ENCODE measurements at regions not wholly inside any gene's neighbourhood (a gene's known extent, or its start where the extent isn't known, plus 50 kb on each side); places are given as distances from the start of the nearest gene placed in this dataset.

DNA sequence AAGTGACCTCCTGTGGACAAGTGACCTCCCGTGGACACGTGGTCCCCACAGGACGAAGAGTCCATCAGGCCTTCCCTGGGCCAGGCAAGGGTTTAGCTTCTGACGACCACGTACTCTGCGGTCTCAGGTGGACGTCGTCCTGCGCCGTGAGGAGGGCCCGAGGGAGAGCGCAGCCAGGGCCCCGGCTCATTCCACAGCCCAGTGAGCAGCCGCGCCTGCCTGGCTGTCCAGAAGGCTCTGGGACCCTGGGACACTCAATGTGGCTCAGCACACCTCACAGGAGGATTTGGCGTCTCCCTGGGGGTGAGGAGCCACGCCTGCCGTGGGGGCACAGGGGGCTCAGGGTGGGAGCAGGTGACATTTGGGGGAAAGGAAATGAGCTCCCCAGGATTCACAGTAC, 64.4 kb upstream of the CFAP46 start:
- Histone ChIP-seq H3K4me3 (ENCODE audit: low read length) (no peak overlapping the region), H3K27me3 (ENCODE audit: control insufficient read depth in 2 of 2, insufficient read depth in 2 of 2, low read length in 2 of 2) (no peaks in the 10 kb centered on the region), H3K27ac (ENCODE audit: low read depth, low read length) (no peak overlapping the region), H3K9me3 (ENCODE audit: control insufficient read depth in 2 of 3, low read length in 3 of 3) (no peaks in the 10 kb centered on the region), H3K36me3 (ENCODE audit: control insufficient read depth in 2 of 3, insufficient read depth in 3 of 3, low read length in 3 of 3) (no peaks in the 10 kb centered on the region), H3K4me1 (ENCODE audit: control insufficient read depth in 2 of 2, insufficient read depth in 2 of 2, low read length in 2 of 2) (no peaks in the 10 kb centered on the region)
- no peak overlapping the region for H3K27ac Mint-ChIP-seq
- no peaks in the 10 kb centered on the region for H3K4me1 Mint-ChIP-seq
- ChIA-PET CTCF (no interaction called here), POLR2A (no interaction called here)
- intact Hi-C loops (cut with micrococcal nuclease): no loop called here
- H3K36me3 Mint-ChIP-seq: no peaks in the 10 kb centered on the region
- ATAC-seq (no peak), DNase-seq (no peak)
- no peaks in the 10 kb centered on the region for H3K27me3 Mint-ChIP-seq
- no peak overlapping the region for H3K4me3 Mint-ChIP-seq
- H3K9me3 Mint-ChIP-seq: no peaks in the 10 kb centered on the region

DNA sequence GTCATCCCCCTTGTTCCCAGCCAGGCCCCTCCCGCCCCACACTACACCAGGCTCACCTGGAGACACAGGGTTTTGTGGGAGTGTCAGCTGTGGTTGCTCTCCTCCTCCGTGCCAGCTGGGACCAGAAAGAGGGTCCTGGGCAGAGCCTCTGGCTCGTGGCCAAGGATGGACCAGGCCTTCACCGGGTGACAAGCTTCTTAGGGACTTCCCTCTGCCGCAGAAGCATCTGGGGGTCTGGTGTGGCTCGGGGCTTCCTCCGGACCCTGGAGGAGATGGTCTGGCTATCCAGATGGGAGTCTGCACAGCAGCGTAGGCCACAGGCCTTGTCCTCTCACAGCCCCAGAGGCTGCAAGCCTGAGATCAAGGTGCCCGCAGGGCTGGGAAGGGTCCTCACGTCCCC, 63.8 kb upstream of the CFAP46 start:
- Histone ChIP-seq H3K27ac (ENCODE audit: low read depth, low read length) (no peak overlapping the region), H3K4me1 (ENCODE audit: control insufficient read depth in 2 of 2, insufficient read depth in 2 of 2, low read length in 2 of 2) (no peaks in the 10 kb centered on the region), H3K9me3 (ENCODE audit: control insufficient read depth in 2 of 3, low read length in 3 of 3) (no peaks in the 10 kb centered on the region), H3K36me3 (ENCODE audit: control insufficient read depth in 2 of 3, insufficient read depth in 3 of 3, low read length in 3 of 3) (no peaks in the 10 kb centered on the region), H3K4me3 (ENCODE audit: low read length) (no peak overlapping the region), H3K27me3 (ENCODE audit: control insufficient read depth in 2 of 2, insufficient read depth in 2 of 2, low read length in 2 of 2) (no peaks in the 10 kb centered on the region)
- H3K27ac Mint-ChIP-seq: no peak overlapping the region
- no peak for ATAC-seq
- CTCF ChIA-PET: no interaction called here
- intact Hi-C loops (cut with micrococcal nuclease): no loop called here
- no peaks in the 10 kb centered on the region for H3K36me3 Mint-ChIP-seq
- POLR2A ChIA-PET: no interaction called here
- peaks cover 0 to 6% (median 0%) of the 10 kb centered on the region in 5 donors for H3K27me3 Mint-ChIP-seq
- H3K4me1 Mint-ChIP-seq: no peaks in the 10 kb centered on the region
- H3K9me3 Mint-ChIP-seq: no peaks in the 10 kb centered on the region
- no peak for DNase-seq
- H3K4me3 Mint-ChIP-seq: no peak overlapping the region

DNA sequence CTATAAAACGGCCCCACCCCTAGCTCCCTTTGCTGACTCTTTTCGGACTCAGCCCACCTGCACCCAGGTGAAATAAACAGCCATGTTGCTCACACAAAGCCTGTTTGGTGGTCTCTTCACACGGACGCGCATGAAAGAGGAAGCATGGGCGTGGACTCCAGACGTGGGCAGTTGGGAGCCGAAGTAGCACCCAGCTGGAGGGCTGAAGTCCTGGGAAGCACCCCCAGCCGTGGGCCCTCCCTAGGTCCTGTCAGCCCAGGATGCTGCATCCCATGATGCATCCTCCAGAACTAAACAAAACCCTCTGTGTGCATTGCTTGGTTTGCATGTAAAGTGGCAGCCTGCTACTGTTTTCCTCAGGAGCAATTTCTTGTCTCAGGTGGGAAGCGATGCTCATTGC, 62.1 kb upstream of the CFAP46 start:
- no peaks in the 10 kb centered on the region for H3K4me1 Mint-ChIP-seq
- Histone ChIP-seq H3K36me3 (ENCODE audit: control insufficient read depth in 2 of 3, insufficient read depth in 3 of 3, low read length in 3 of 3) (no peaks in the 10 kb centered on the region), H3K4me1 (ENCODE audit: control insufficient read depth in 2 of 2, insufficient read depth in 2 of 2, low read length in 2 of 2) (no peaks in the 10 kb centered on the region), H3K4me3 (ENCODE audit: low read length) (no peak overlapping the region), H3K9me3 (ENCODE audit: control insufficient read depth in 2 of 3, low read length in 3 of 3) (no peaks in the 10 kb centered on the region), H3K27me3 (ENCODE audit: control insufficient read depth in 2 of 2, insufficient read depth in 2 of 2, low read length in 2 of 2) (no peaks in the 10 kb centered on the region), H3K27ac (ENCODE audit: low read depth, low read length) (no peak overlapping the region)
- no peaks in the 10 kb centered on the region for H3K9me3 Mint-ChIP-seq
- ATAC-seq (no peak), DNase-seq (no peak)
- H3K27ac Mint-ChIP-seq: no peak overlapping the region
- POLR2A ChIA-PET: no interaction called here
- CTCF ChIA-PET: no interaction called here
- H3K4me3 Mint-ChIP-seq: no peak overlapping the region
- peaks cover 0 to 7% (median 0%) of the 10 kb centered on the region in 5 donors for H3K27me3 Mint-ChIP-seq
- no peaks in the 10 kb centered on the region for H3K36me3 Mint-ChIP-seq
- intact Hi-C loops (cut with micrococcal nuclease): no loop called here

DNA sequence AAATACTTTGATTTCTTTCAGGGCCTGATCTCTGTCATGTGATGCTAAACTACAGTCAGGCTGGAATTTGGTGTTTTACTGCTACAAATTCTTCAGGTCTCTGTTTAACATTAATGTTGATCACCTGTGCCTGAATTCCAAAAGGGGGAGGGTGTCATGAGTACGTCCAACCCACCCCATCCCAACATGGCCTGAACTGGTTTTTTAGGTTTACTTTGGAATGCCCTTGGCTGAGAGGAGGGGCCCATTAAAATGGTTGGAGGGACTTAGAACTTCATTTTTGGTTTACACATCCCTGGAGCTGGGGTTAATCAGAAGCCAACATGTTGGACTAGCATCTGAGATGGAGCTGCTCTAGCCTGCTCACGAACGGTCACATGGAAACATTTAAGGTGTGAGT, 60.8 kb upstream of the CFAP46 start:
- Mint-ChIP-seq H3K36me3 (no peaks in the 10 kb centered on the region), H3K27ac (no peak overlapping the region), H3K4me3 (no peak overlapping the region), H3K9me3 (no peaks in the 10 kb centered on the region), H3K4me1 (no peaks in the 10 kb centered on the region), H3K27me3 (peaks cover 0 to 8% (median 0%) of the 10 kb centered on the region in 5 donors)
- POLR2A ChIA-PET: no interaction called here
- Histone ChIP-seq H3K27ac (ENCODE audit: low read depth, low read length) (no peak overlapping the region), H3K4me1 (ENCODE audit: control insufficient read depth in 2 of 2, insufficient read depth in 2 of 2, low read length in 2 of 2) (no peaks in the 10 kb centered on the region), H3K9me3 (ENCODE audit: control insufficient read depth in 2 of 3, low read length in 3 of 3) (no peaks in the 10 kb centered on the region), H3K27me3 (ENCODE audit: control insufficient read depth in 2 of 2, insufficient read depth in 2 of 2, low read length in 2 of 2) (no peaks in the 10 kb centered on the region), H3K4me3 (ENCODE audit: low read length) (no peak overlapping the region), H3K36me3 (ENCODE audit: control insufficient read depth in 2 of 3, insufficient read depth in 3 of 3, low read length in 3 of 3) (no peaks in the 10 kb centered on the region)
- intact Hi-C loops (cut with micrococcal nuclease): no loop called here
- no peak for ATAC-seq
- no peak for DNase-seq
- CTCF ChIA-PET: no interaction called here

DNA sequence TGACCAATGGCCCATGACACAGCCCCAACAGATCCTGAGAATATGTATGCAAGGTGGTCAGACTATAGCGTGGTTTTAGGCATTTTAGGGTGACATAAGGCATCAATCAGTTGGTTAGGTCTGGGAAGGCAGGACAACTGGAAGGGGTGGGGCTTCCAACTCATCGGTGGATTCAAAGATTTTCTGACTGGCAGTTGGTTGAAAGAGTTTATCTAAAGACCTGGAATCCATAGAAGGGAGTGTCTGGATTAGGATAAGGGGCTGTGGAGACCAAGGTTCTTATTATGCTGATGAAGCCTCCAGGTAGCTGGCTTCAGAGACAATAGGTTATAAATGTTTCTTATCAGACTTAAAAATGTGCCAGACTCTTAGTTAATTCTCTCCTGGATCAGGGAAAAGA, 60.3 kb upstream of the CFAP46 start:
- H3K27me3 Mint-ChIP-seq: peaks cover 0 to 8% (median 0%) of the 10 kb centered on the region in 5 donors
- ATAC-seq (no peak), DNase-seq (no peak)
- CTCF ChIA-PET: no interaction called here
- intact Hi-C loops (cut with micrococcal nuclease): no loop called here
- POLR2A ChIA-PET: no interaction called here
- Histone ChIP-seq H3K4me1 (ENCODE audit: control insufficient read depth in 2 of 2, insufficient read depth in 2 of 2, low read length in 2 of 2) (no peaks in the 10 kb centered on the region), H3K9me3 (ENCODE audit: control insufficient read depth in 2 of 3, low read length in 3 of 3) (no peaks in the 10 kb centered on the region), H3K36me3 (ENCODE audit: control insufficient read depth in 2 of 3, insufficient read depth in 3 of 3, low read length in 3 of 3) (no peaks in the 10 kb centered on the region), H3K27ac (ENCODE audit: low read depth, low read length) (no peak overlapping the region), H3K4me3 (ENCODE audit: low read length) (no peak overlapping the region), H3K27me3 (ENCODE audit: control insufficient read depth in 2 of 2, insufficient read depth in 2 of 2, low read length in 2 of 2) (no peaks in the 10 kb centered on the region)
- H3K4me3 Mint-ChIP-seq: no peak overlapping the region
- no peak overlapping the region for H3K27ac Mint-ChIP-seq
- no peaks in the 10 kb centered on the region for H3K36me3 Mint-ChIP-seq
- no peaks in the 10 kb centered on the region for H3K9me3 Mint-ChIP-seq
- H3K4me1 Mint-ChIP-seq: no peaks in the 10 kb centered on the region

DNA sequence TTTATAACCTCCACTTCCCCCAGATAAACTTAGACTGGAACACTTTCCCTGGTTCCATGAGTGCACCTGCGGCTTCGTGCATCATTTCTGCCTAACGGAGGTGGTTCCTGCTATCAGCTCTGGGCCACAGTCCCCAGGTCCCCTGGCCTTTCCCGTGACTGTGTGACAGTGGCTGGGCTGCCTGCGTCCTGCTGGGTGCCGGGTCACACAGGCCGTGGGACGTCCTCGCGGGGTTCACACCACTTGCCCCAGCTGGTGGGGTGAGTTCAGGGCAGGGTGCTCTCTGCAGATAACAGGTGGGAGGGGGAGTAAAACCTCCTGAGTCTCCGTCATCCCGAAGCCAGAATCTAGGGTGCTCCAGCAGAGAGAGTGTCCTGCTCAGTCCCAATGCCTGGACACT, 58.7 kb upstream of the CFAP46 start:
- no peaks in the 10 kb centered on the region for H3K27me3 ChIP-seq (ENCODE audit: control insufficient read depth in 2 of 2, insufficient read depth in 2 of 2, low read length in 2 of 2)
- no peaks in the 10 kb centered on the region for H3K36me3 ChIP-seq (ENCODE audit: control insufficient read depth in 2 of 3, insufficient read depth in 3 of 3, low read length in 3 of 3)
- no peaks in the 10 kb centered on the region for H3K4me1 ChIP-seq (ENCODE audit: control insufficient read depth in 2 of 2, insufficient read depth in 2 of 2, low read length in 2 of 2)
- H3K9me3 ChIP-seq (ENCODE audit: control insufficient read depth in 2 of 3, low read length in 3 of 3): no peaks in the 10 kb centered on the region
- Mint-ChIP-seq H3K4me1 (no peaks in the 10 kb centered on the region), H3K27me3 (peaks cover 0 to 13% (median 4%) of the 10 kb centered on the region in 5 donors), H3K36me3 (no peaks in the 10 kb centered on the region), H3K4me3 (no peak overlapping the region), H3K27ac (no peak overlapping the region), H3K9me3 (no peaks in the 10 kb centered on the region)
- ATAC-seq (no peak), DNase-seq (no peak)
- H3K4me3 ChIP-seq (ENCODE audit: low read length): no peak overlapping the region
- intact Hi-C loops (cut with micrococcal nuclease): no loop called here
- CTCF ChIA-PET: no interaction called here
- POLR2A ChIA-PET: no interaction called here
- H3K27ac ChIP-seq (ENCODE audit: low read depth, low read length): no peak overlapping the region

DNA sequence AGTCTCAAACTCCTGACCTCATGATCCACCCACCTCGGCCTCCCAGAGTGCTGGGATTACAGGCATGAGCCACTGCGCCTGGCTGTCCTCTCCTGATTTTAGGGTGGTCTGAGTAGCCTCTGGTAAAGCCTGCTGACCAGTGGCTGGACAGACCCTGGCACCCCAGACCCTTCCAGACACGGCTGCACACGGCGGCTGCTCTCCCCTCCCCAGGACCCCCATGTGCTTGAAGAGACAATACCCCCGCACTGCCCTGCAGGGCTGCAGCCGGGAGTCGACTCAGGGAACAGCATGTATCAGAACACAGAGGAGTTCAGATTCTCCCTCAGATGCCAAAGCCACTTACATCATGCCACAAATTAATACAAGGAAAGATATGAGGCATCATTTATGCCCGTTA, 58.3 kb upstream of the CFAP46 start:
- H3K27ac ChIP-seq (ENCODE audit: low read depth, low read length): no peak overlapping the region
- no peaks in the 10 kb centered on the region for H3K4me1 ChIP-seq (ENCODE audit: control insufficient read depth in 2 of 2, insufficient read depth in 2 of 2, low read length in 2 of 2)
- intact Hi-C loops (cut with micrococcal nuclease): no loop called here
- CTCF ChIA-PET: no interaction called here
- Mint-ChIP-seq H3K4me1 (no peaks in the 10 kb centered on the region), H3K27me3 (peaks cover 0 to 13% (median 4%) of the 10 kb centered on the region in 5 donors), H3K4me3 (no peak overlapping the region), H3K9me3 (no peaks in the 10 kb centered on the region), H3K27ac (no peak overlapping the region), H3K36me3 (no peaks in the 10 kb centered on the region)
- POLR2A ChIA-PET: no interaction called here
- no peaks in the 10 kb centered on the region for H3K9me3 ChIP-seq (ENCODE audit: control insufficient read depth in 2 of 3, low read length in 3 of 3)
- no peaks in the 10 kb centered on the region for H3K27me3 ChIP-seq (ENCODE audit: control insufficient read depth in 2 of 2, insufficient read depth in 2 of 2, low read length in 2 of 2)
- ATAC-seq (no peak), DNase-seq (no peak)
- H3K36me3 ChIP-seq (ENCODE audit: control insufficient read depth in 2 of 3, insufficient read depth in 3 of 3, low read length in 3 of 3): no peaks in the 10 kb centered on the region
- H3K4me3 ChIP-seq (ENCODE audit: low read length): no peak overlapping the region

Data from naive thymus-derived CD4-positive, alpha-beta T cell (primary cell).